ENCODE measurements at regions not wholly inside any gene's neighbourhood (a gene's known extent, or its start where the extent isn't known, plus 50 kb on each side); places are given as distances from the start of the nearest gene placed in this dataset.

- TF ChIP-seq EZH2phosphoT487 (IDR thresholded peaks at IDR 0.05; ENCODE audit: insufficient read depth, low read depth) (no peak), EZH2 (IDR thresholded peaks at IDR 0.05; ENCODE audit: insufficient read depth, poor library complexity, severe bottlenecking) (no peak)
These were observed 58.0 kb upstream of the ZNF236 start for GRCh38 chr18:76764291-76764901.
